Smooth muscle cell (in vitro differentiated cells): ENCODE measurements at regions not wholly inside any gene's neighbourhood (a gene's known extent, or its start where the extent isn't known, plus 50 kb on each side); places are given as distances from the start of the nearest gene placed in this dataset.

ENCODE experiments used
- DNase-seq: peaks from one replicate; lab custom pipeline; 2025; ENCODE audit not compliant: unreplicated experiment; lab: John Stamatoyannopoulos, UW
- H2AFZ ChIP-seq: fragments of 200-600 bp; sonication (generic); 2 replicates; pipeline ENCODE4 v1.6.0; 2016; ENCODE audit warnings: antibody characterized with exemption, low read depth, mild to moderate bottlenecking
- H3F3A ChIP-seq: fragments of 200-600 bp; sonication (generic); 2 replicates; pipeline ENCODE4 v1.6.0; 2017; ENCODE audit warnings: antibody characterized with exemption, low read depth
- H3K27ac ChIP-seq: fragments of 200-600 bp; sonication (generic); 2 replicates; pipeline ENCODE4 v1.5.1; 2016; ENCODE audit warnings: low read depth, mild to moderate bottlenecking
- H3K27me3 ChIP-seq: fragments of 200-600 bp; sonication (generic); 2 replicates; pipeline ENCODE4 v1.6.1; 2016; ENCODE audit warnings: low read depth, mild to moderate bottlenecking
- H3K36me3 ChIP-seq: fragments of 200-600 bp; sonication (generic); 2 replicates; pipeline ENCODE4 v1.5.1; 2016; ENCODE audit warnings: low read depth
- H3K4me1 ChIP-seq: fragments of 200-600 bp; sonication (generic); 2 replicates; pipeline ENCODE4 v1.5.1; 2016; ENCODE audit warnings: low read depth
- H3K4me2 ChIP-seq: fragments of 200-600 bp; sonication (generic); 2 replicates; pipeline ENCODE4 v1.6.0; 2016; ENCODE audit warnings: mild to moderate bottlenecking
- H3K4me3 ChIP-seq: fragments of 200-600 bp; sonication (generic); 2 replicates; pipeline ENCODE4 v1.5.1; 2016; ENCODE audit warnings: mild to moderate bottlenecking
- H3K79me2 ChIP-seq: fragments of 200-600 bp; sonication (generic); 2 replicates; pipeline ENCODE4 v1.6.0; 2016; ENCODE audit warnings: low read depth, mild to moderate bottlenecking
- H3K9ac ChIP-seq: fragments of 200-600 bp; sonication (generic); 2 replicates; pipeline ENCODE4 v1.6.0; 2016; ENCODE audit warnings: low read depth
- H3K9me3 ChIP-seq: fragments of 200-600 bp; sonication (generic); replicated peaks from 2 replicates; pipeline ENCODE4 v1.5.1; 2016; ENCODE audit warnings: low read depth
- H4K20me1 ChIP-seq: fragments of 200-600 bp; sonication (generic); 2 replicates; pipeline ENCODE4 v1.6.0; 2016; ENCODE audit warnings: low read depth
- CTCF ChIP-seq: fragments of 200-600 bp; sonication (generic); IDR thresholded peaks from 2 replicates; pipeline ENCODE4 v1.5.1; 2017; ENCODE audit warnings: borderline replicate concordance, mild to moderate bottlenecking, antibody characterized with exemption; ENCODE audit not compliant: insufficient read depth, poor library complexity, severe bottlenecking
- WGBS: methylation state at CpG from one replicate; pipeline ENCODE4 v1.1.7; 2016; ENCODE audit warnings: low lambda C conversion rate; 5-methylcytosine and 5-hydroxymethylcytosine counted together

GRCh38 chr2:103252781-103253180 is 490.9 kb downstream of the TMEM182 start:
- H3K4me1 ChIP-seq: no peaks in the 10 kb centered on the region
- no peaks in the 10 kb centered on the region for H3F3A ChIP-seq
- no peak overlapping the region for H3K4me2 ChIP-seq
- no peaks in the 10 kb centered on the region for H4K20me1 ChIP-seq
- no peak overlapping the region for H3K9ac ChIP-seq
- no peaks in the 10 kb centered on the region for H3K9me3 ChIP-seq
- no peak overlapping the region for H2AFZ ChIP-seq
- no peaks in the 10 kb centered on the region for H3K36me3 ChIP-seq
- no peak overlapping the region for H3K27ac ChIP-seq
- H3K27me3 ChIP-seq: no peaks in the 10 kb centered on the region
- H3K4me3 ChIP-seq: no peak overlapping the region
- no peak for DNase-seq
- no peaks in the 10 kb centered on the region for H3K79me2 ChIP-seq
- WGBS: 82% methylated on average over 3 of the region's 3 CpGs
- no peak for TF ChIP-seq CTCF

GRCh38 chr2:103254611-103255010 is 492.8 kb downstream of the TMEM182 start:
- no peaks in the 10 kb centered on the region for H3K4me1 ChIP-seq
- no peak overlapping the region for H3K9ac ChIP-seq
- no peak overlapping the region for H3K4me3 ChIP-seq
- H4K20me1 ChIP-seq: no peaks in the 10 kb centered on the region
- no peaks in the 10 kb centered on the region for H3F3A ChIP-seq
- H3K36me3 ChIP-seq: no peaks in the 10 kb centered on the region
- WGBS: 85% methylated on average over 5 of the region's 5 CpGs
- H3K4me2 ChIP-seq: no peak overlapping the region
- DNase-seq: no peak
- H3K79me2 ChIP-seq: no peaks in the 10 kb centered on the region
- H3K9me3 ChIP-seq: no peaks in the 10 kb centered on the region
- H2AFZ ChIP-seq: no peak overlapping the region
- TF ChIP-seq CTCF: no peak
- H3K27me3 ChIP-seq: no peaks in the 10 kb centered on the region
- H3K27ac ChIP-seq: no peak overlapping the region

- no peaks in the 10 kb centered on the region for H4K20me1 ChIP-seq
- no peak overlapping the region for H3K4me2 ChIP-seq
- no peak overlapping the region for H3K4me3 ChIP-seq
- no peak overlapping the region for H2AFZ ChIP-seq
- H3K36me3 ChIP-seq: no peaks in the 10 kb centered on the region
- H3K27me3 ChIP-seq: no peaks in the 10 kb centered on the region
- H3K9me3 ChIP-seq: no peaks in the 10 kb centered on the region
- no peak overlapping the region for H3K27ac ChIP-seq
- H3K79me2 ChIP-seq: no peaks in the 10 kb centered on the region
- no peaks in the 10 kb centered on the region for H3F3A ChIP-seq
- no peaks in the 10 kb centered on the region for H3K4me1 ChIP-seq
- DNase-seq: no peak
- H3K9ac ChIP-seq: no peak overlapping the region
- TF ChIP-seq CTCF: no peak
- WGBS: 64% methylated on average over 5 of the region's 5 CpGs
Measured at GRCh38 chr2:103264058-103264768, 502.4 kb downstream of the TMEM182 start.

- Histone ChIP-seq H3F3A (no peaks in the 10 kb centered on the region), H3K79me2 (no peaks in the 10 kb centered on the region), H2AFZ (no peak overlapping the region), H3K9me3 (no peaks in the 10 kb centered on the region), H3K27me3 (no peaks in the 10 kb centered on the region), H3K4me3 (no peak overlapping the region), H3K27ac (no peak overlapping the region), H3K4me2 (no peak overlapping the region), H3K36me3 (no peaks in the 10 kb centered on the region), H4K20me1 (no peaks in the 10 kb centered on the region), H3K4me1 (no peaks in the 10 kb centered on the region), H3K9ac (no peak overlapping the region)
- no peak for TF ChIP-seq CTCF
- no peak for DNase-seq
- WGBS: 87% methylated on average over 8 of the region's 8 CpGs
Measured at GRCh38 chr2:103265521-103265920, 503.7 kb downstream of the TMEM182 start.
